B cell (primary cell): ENCODE measurements at regions not wholly inside any gene's neighbourhood (a gene's known extent, or its start where the extent isn't known, plus 50 kb on each side); places are given as distances from the start of the nearest gene placed in this dataset.

Experiments
- ATAC-seq: fragments of 200-7000 bp; cut with Tn5 transposase; one replicate; pipeline ENCODE4 v1.10.0; 2021; ENCODE audit warnings: low read depth, mild to moderate bottlenecking, moderate number of reproducible peaks, moderate library complexity
- CTCF ChIA-PET: fragments of 350-600 bp; sonication (Branson Sonifier 250); formaldehyde crosslinking; loops from one replicate; lab custom pipeline; 2021; ENCODE audit warnings: antibody characterized with exemption, inconsistent platforms; lab: Charles Lee
- POLR2A ChIA-PET: fragments of 350-600 bp; sonication (Branson Sonifier 250); formaldehyde crosslinking; loops from one replicate; lab custom pipeline; 2021; ENCODE audit warnings: antibody characterized with exemption; lab: Charles Lee
- DNase-seq: peaks from one replicate; pipeline ENCODE4 v3.0.0; 2013
- H2AFZ ChIP-seq: 2 replicates; pipeline ENCODE4 v1.6.1; 2012; ENCODE audit warnings: mild to moderate bottlenecking, low read depth, low read length; ENCODE audit not compliant: insufficient read depth, poor library complexity, severe bottlenecking
- H3K27ac ChIP-seq, 2 donors: 1 replicate in 1 of 2; 2 replicates in 1 of 2; pipeline ENCODE4 v1.5.1; 2012 to 2013; ENCODE audit warnings: low read length in 2 of 2, mild to moderate bottlenecking in 2 of 2, moderate library complexity in 1 of 2
- H3K27me3 ChIP-seq, 4 experiments: fragments of 200-600 bp in 1 of 4; sonication (generic) in 1 of 4; replicated peaks in 1 of 4; 1 replicate in 2 of 4; 2 replicates in 2 of 4; pipeline versions ENCODE4 v1.6.1 to v1.7.0; 2013 to 2016; ENCODE audit warnings: low read length in 3 of 4, mild to moderate bottlenecking in 2 of 4, mixed read lengths in 1 of 4, moderate library complexity in 1 of 4; ENCODE audit not compliant: insufficient read depth in 4 of 4, control insufficient read depth in 3 of 4; ENCODE audit errors: control extremely low read depth in 1 of 4
- H3K36me3 ChIP-seq, 2 experiments: replicated peaks in 1 of 2; 1 replicate in 1 of 2; 2 replicates in 1 of 2; pipeline versions ENCODE4 v1.6.1 to v1.7.1; 2013; ENCODE audit warnings: low read length in 1 of 2; ENCODE audit not compliant: insufficient read depth in 2 of 2, control insufficient read depth in 1 of 2; ENCODE audit errors: control extremely low read depth in 1 of 2, extremely low read depth in 1 of 2
- H3K4me1 ChIP-seq, 2 donors: fragments of 200-600 bp in 1 of 2; sonication (generic) in 1 of 2; 1 replicate in 1 of 2; 2 replicates in 1 of 2; pipeline versions ENCODE4 v1.5.1 to v1.6.1; 2013 to 2017; ENCODE audit warnings: low read length in 2 of 2; ENCODE audit not compliant: control insufficient read depth in 2 of 2, insufficient read depth in 2 of 2
- H3K4me2 ChIP-seq: replicated peaks from 2 replicates; pipeline ENCODE3; 2012; ENCODE audit warnings: mild to moderate bottlenecking, low read depth, low read length; ENCODE audit not compliant: poor library complexity, severe bottlenecking
- H3K4me3 ChIP-seq, 5 experiments: fragments of 200-600 bp in 1 of 5; sonication (generic) in 1 of 5; 1 replicate in 3 of 5; 2 replicates in 2 of 5; pipeline versions ENCODE4 v1.5.1 to v1.7.0; 2011 to 2016; ENCODE audit warnings: low read length in 4 of 5, mild to moderate bottlenecking in 4 of 5, low read depth in 2 of 5, control low read depth in 1 of 5, moderate library complexity in 1 of 5; ENCODE audit not compliant: insufficient read depth in 1 of 5; ENCODE audit errors: control extremely low read depth in 1 of 5, extremely low read depth in 1 of 5
- H3K79me2 ChIP-seq: fragments of 200-600 bp; sonication (generic); one replicate; pipeline ENCODE4 v1.6.0; 2016; ENCODE audit warnings: low read length; ENCODE audit not compliant: control insufficient read depth, insufficient read depth
- H3K9ac ChIP-seq: fragments of 200-600 bp; sonication (generic); 2 replicates; pipeline ENCODE4 v1.6.1; 2017; ENCODE audit warnings: mild to moderate bottlenecking, low read length, moderate library complexity
- H3K9me3 ChIP-seq, 3 donors: one replicate each; pipeline versions ENCODE4 v1.6.1 to v1.7.1; 2013; ENCODE audit warnings: low read length in 2 of 3; ENCODE audit not compliant: control insufficient read depth in 2 of 3, insufficient read depth in 1 of 3; ENCODE audit errors: control extremely low read depth in 1 of 3
- H4K20me1 ChIP-seq: 2 replicates; pipeline ENCODE4 v1.6.0; 2012; ENCODE audit warnings: mild to moderate bottlenecking, low read length; ENCODE audit not compliant: insufficient read depth, control insufficient read depth, poor library complexity, severe bottlenecking
- H3K27ac Mint-ChIP-seq: one replicate; pipeline ENCODE4 v1.8.0; 2021; ENCODE audit warnings: mixed read lengths
- H3K27me3 Mint-ChIP-seq: one replicate; pipeline ENCODE4 v1.8.0; 2021; ENCODE audit warnings: mixed read lengths
- H3K4me1 Mint-ChIP-seq: one replicate; pipeline ENCODE4 v1.8.0; 2021; ENCODE audit warnings: mixed read lengths
- H3K4me3 Mint-ChIP-seq: one replicate; pipeline ENCODE4 v1.8.0; 2021; ENCODE audit warnings: mixed read lengths
- H3K9me3 Mint-ChIP-seq: one replicate; pipeline ENCODE4 v1.8.0; 2022; ENCODE audit warnings: mixed read lengths; ENCODE audit not compliant: insufficient read depth
- CTCF ChIP-seq: fragments of 200-600 bp; IDR thresholded peaks from one replicate; pipeline ENCODE4 v1.8.0; 2022; ENCODE audit warnings: antibody characterized with exemption, mild to moderate bottlenecking
- EZH2 ChIP-seq: IDR thresholded peaks from 2 replicates; pipeline ENCODE4 v1.6.1; 2012; ENCODE audit warnings: borderline replicate concordance, low read depth, mild to moderate bottlenecking, moderate library complexity, low read length; ENCODE audit not compliant: insufficient read depth, poor library complexity, severe bottlenecking
- WGBS: methylation state at CpG from one replicate; pipeline ENCODE4 v1.1.5; 2013; ENCODE audit warnings: missing lambda C conversion rate; ENCODE audit not compliant: insufficient coverage; 5-methylcytosine and 5-hydroxymethylcytosine counted together
- intact Hi-C: fragments of 100-400 bp; cut with micrococcal nuclease; formaldehyde crosslinking; loops from one replicate; pipeline ENCODE4 v1.10.0; 2022

- no peaks in the 10 kb centered on the region for H3K27me3 ChIP-seq
- H3K4me1 Mint-ChIP-seq: no peaks in the 10 kb centered on the region
- no peaks in the 10 kb centered on the region for H3K27me3 Mint-ChIP-seq
- H3K9ac ChIP-seq: no peak overlapping the region
- H3K4me3 ChIP-seq: no peak overlapping the region
- TF ChIP-seq CTCF (no peak), EZH2 (no peak)
- H4K20me1 ChIP-seq: no peaks in the 10 kb centered on the region
- no peaks in the 10 kb centered on the region for H3K79me2 ChIP-seq
- no peak overlapping the region for H3K4me2 ChIP-seq
- H3K9me3 Mint-ChIP-seq: no peaks in the 10 kb centered on the region
- ChIA-PET CTCF (no interaction called here), POLR2A (no interaction called here)
- DNase-seq (no peak), ATAC-seq (no peak)
- H3K27ac Mint-ChIP-seq: no peak overlapping the region
- H3K4me3 Mint-ChIP-seq: no peak overlapping the region
- H3K27ac ChIP-seq: no peak overlapping the region
- no peaks in the 10 kb centered on the region for H3K36me3 ChIP-seq
- no peaks in the 10 kb centered on the region for H3K4me1 ChIP-seq
- H3K9me3 ChIP-seq: peaks cover 0 to 1% (median 0%) of the 10 kb centered on the region in 3 donors
- intact Hi-C loops: no loop called here
- 83% methylated on average over 2 of the region's 6 CpGs for WGBS
- no peak overlapping the region for H2AFZ ChIP-seq
Observed at GRCh38 chr3:88282528-88283241, 132.9 kb downstream of the C3orf38 start.

- H3K4me3 Mint-ChIP-seq: no peak overlapping the region
- intact Hi-C loops: no loop called here
- Histone ChIP-seq H2AFZ (no peak overlapping the region), H3K36me3 (no peaks in the 10 kb centered on the region), H3K79me2 (no peaks in the 10 kb centered on the region), H3K4me3 (no peak overlapping the region), H3K27me3 (no peaks in the 10 kb centered on the region), H4K20me1 (no peaks in the 10 kb centered on the region), H3K4me1 (no peaks in the 10 kb centered on the region), H3K9ac (no peak overlapping the region), H3K27ac (no peak overlapping the region), H3K9me3 (peaks cover 0 to 1% (median 0%) of the 10 kb centered on the region in 3 donors), H3K4me2 (no peak overlapping the region)
- POLR2A ChIA-PET: no interaction called here
- CTCF ChIA-PET: no interaction called here
- no peak overlapping the region for H3K27ac Mint-ChIP-seq
- no CpG with 5 or more reads among the region's 4 CpGs for WGBS
- H3K27me3 Mint-ChIP-seq: no peaks in the 10 kb centered on the region
- no peak for DNase-seq
- TF ChIP-seq CTCF: no peak
- no peak for TF ChIP-seq EZH2
- H3K9me3 Mint-ChIP-seq: no peaks in the 10 kb centered on the region
- no peak for ATAC-seq
- H3K4me1 Mint-ChIP-seq: no peaks in the 10 kb centered on the region
Observed at GRCh38 chr3:88283242-88283592, 133.5 kb downstream of the C3orf38 start.
